HCEC 1CT (cell line): ENCODE measurements at regions not wholly inside any gene's neighbourhood (a gene's known extent, or its start where the extent isn't known, plus 50 kb on each side); places are given as distances from the start of the nearest gene placed in this dataset.
"Not testable (repeated sequence)": the region's sequence is repeated elsewhere in the genome, so short reads cannot be mapped to it uniquely, and the experiment has no call there.

Source experiments
- DNase-seq: peaks from one replicate; pipeline ENCODE4 v3.0.0-alpha.2; 2017

- DNase-seq = no peak
Observed at GRCh38 chrX:25646156-25646555, 492.0 kb upstream of the MAGEB18 start.

- DNase-seq = no peak
Observed at GRCh38 chrX:25648790-25649189, 489.4 kb upstream of the MAGEB18 start.

GRCh38 chrX:25650216-25650820 lies 487.8 kb upstream of the MAGEB18 start:
- DNase-seq = no peak

GRCh38 chrX:25659317-25659716 lies 478.8 kb upstream of the MAGEB18 start:
- DNase-seq = no peak

- DNase-seq = no peak
Observed at GRCh38 chrX:25663701-25664100, 474.4 kb upstream of the MAGEB18 start.

GRCh38 chrX:25665431-25665830 lies 472.7 kb upstream of the MAGEB18 start:
- DNase-seq = no peak

GRCh38 chrX:25667681-25668080 lies 470.5 kb upstream of the MAGEB18 start:
- no peak for DNase-seq

- DNase-seq = no peak
Observed at GRCh38 chrX:25674776-25675175, 463.4 kb upstream of the MAGEB18 start.

GRCh38 chrX:25701876-25702275 lies 436.3 kb upstream of the MAGEB18 start:
- DNase-seq = no peak

- DNase-seq = no peak
Observed at GRCh38 chrX:25717122-25717521, 421.0 kb upstream of the MAGEB18 start.

- no peak for DNase-seq
Observed at GRCh38 chrX:25721564-25721963, 416.6 kb upstream of the MAGEB18 start.

- DNase-seq = no peak
Observed at GRCh38 chrX:25726539-25726938, 411.6 kb upstream of the MAGEB18 start.

GRCh38 chrX:25733148-25733547 lies 405.0 kb upstream of the MAGEB18 start:
- DNase-seq = no peak

- DNase-seq = no peak
Observed at GRCh38 chrX:25737540-25737939, 400.6 kb upstream of the MAGEB18 start.

- DNase-seq = no peak
Observed at GRCh38 chrX:25742334-25742733, 395.8 kb upstream of the MAGEB18 start.

- DNase-seq = no peak
Observed at GRCh38 chrX:25754399-25754798, 383.7 kb upstream of the MAGEB18 start.

- no peak for DNase-seq
Observed at GRCh38 chrX:25755194-25755593, 382.9 kb upstream of the MAGEB18 start.

GRCh38 chrX:25762656-25763055 lies 375.5 kb upstream of the MAGEB18 start:
- no peak for DNase-seq

GRCh38 chrX:25771853-25772252 lies 366.3 kb upstream of the MAGEB18 start:
- not testable (repeated sequence) for DNase-seq

- not testable (repeated sequence) for DNase-seq
Observed at GRCh38 chrX:25797796-25798195, 340.3 kb upstream of the MAGEB18 start.

GRCh38 chrX:25805744-25806143 lies 332.4 kb upstream of the MAGEB18 start:
- DNase-seq = no peak

GRCh38 chrX:25807022-25807421 lies 331.1 kb upstream of the MAGEB18 start:
- no peak for DNase-seq

- no peak for DNase-seq
Observed at GRCh38 chrX:25810202-25810601, 327.9 kb upstream of the MAGEB18 start.

- no peak for DNase-seq
Observed at GRCh38 chrX:25819879-25820278, 318.3 kb upstream of the MAGEB18 start.

- DNase-seq = no peak
Observed at GRCh38 chrX:25851141-25851540, 287.0 kb upstream of the MAGEB18 start.
